ENCODE measurements at regions not wholly inside any gene's neighbourhood (a gene's known extent, or its start where the extent isn't known, plus 50 kb on each side); places are given as distances from the start of the nearest gene placed in this dataset.

DNA sequence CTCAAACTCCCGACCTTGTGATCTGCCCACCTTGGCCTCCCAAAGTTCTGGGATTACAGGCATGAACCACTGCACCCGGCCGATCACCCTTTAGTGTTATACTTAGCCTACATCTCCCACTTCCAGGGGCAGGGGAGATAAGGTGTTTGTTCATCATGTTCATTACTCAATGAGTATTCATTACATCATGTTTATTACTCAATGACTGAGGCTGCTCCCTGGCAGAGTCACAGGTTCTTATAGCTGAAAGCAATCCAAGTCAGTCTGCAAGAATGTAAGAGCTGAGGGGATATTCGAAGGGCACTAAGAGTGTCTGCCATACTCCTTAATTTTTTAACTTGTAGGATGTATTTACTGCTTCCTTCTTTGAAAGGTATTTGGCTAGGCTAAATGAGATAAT, 214.2 kb downstream of the SPATA31D1 start:
- H3K9ac ChIP-seq (ENCODE audit: low read length), result no peak overlapping the region
- no peaks in the 10 kb centered on the region for H3K4me1 ChIP-seq (ENCODE audit: control insufficient read depth in 2 of 2, insufficient read depth in 2 of 2, low read length in 2 of 2)
- intact Hi-C loops (cut with micrococcal nuclease), result no loop called here
- no peaks in the 10 kb centered on the region for H4K20me1 ChIP-seq (ENCODE audit: control insufficient read depth, insufficient read depth, low read length, poor library complexity, severe bottlenecking)
- ATAC-seq (ENCODE audit: low read depth), result no peak
- H3K27me3 Mint-ChIP-seq, result no peaks in the 10 kb centered on the region
- H3K4me1 Mint-ChIP-seq, result peaks cover 17% of the 10 kb centered on the region
- H3K4me3 ChIP-seq (ENCODE audit: control extremely low read depth in 1 of 5, extremely low read depth in 1 of 5, insufficient read depth in 1 of 5, low read depth in 2 of 5, low read length in 4 of 5), result no peak overlapping the region
- H3K4me2 ChIP-seq (replicated peaks; ENCODE audit: low read depth, low read length, poor library complexity, severe bottlenecking), result no peak overlapping the region
- 80% methylated on average over 1 of the region's 4 CpGs for whole genome bisulfite sequencing (ENCODE audit: insufficient coverage)
- H2AFZ ChIP-seq (ENCODE audit: insufficient read depth, low read depth, low read length, poor library complexity, severe bottlenecking), result no peak overlapping the region
- ChIA-PET POLR2A (no interaction called here), CTCF (no interaction called here)
- H3K9me3 ChIP-seq (ENCODE audit: control extremely low read depth in 1 of 3, control insufficient read depth in 2 of 3, insufficient read depth in 1 of 3, low read length in 2 of 3), result no peaks in the 10 kb centered on the region
- no peak for DNase-seq
- no peaks in the 10 kb centered on the region for H3K9me3 Mint-ChIP-seq (ENCODE audit: insufficient read depth)
- no peak overlapping the region for H3K4me3 Mint-ChIP-seq
- no peaks in the 10 kb centered on the region for H3K79me2 ChIP-seq (ENCODE audit: control insufficient read depth, insufficient read depth, low read length)
- no peak overlapping the region for H3K27ac Mint-ChIP-seq
- H3K27ac ChIP-seq (ENCODE audit: low read length in 2 of 2), result no peak overlapping the region
- no peaks in the 10 kb centered on the region for H3K36me3 ChIP-seq (replicated peaks in 1 of 2; ENCODE audit: control extremely low read depth in 1 of 2, control insufficient read depth in 1 of 2, extremely low read depth in 1 of 2, insufficient read depth in 2 of 2, low read length in 1 of 2)
- TF ChIP-seq EZH2 (IDR thresholded peaks at IDR 0.05; ENCODE audit: borderline replicate concordance, insufficient read depth, low read depth, low read length, poor library complexity, severe bottlenecking), result no peak
- TF ChIP-seq, protein P1, sequence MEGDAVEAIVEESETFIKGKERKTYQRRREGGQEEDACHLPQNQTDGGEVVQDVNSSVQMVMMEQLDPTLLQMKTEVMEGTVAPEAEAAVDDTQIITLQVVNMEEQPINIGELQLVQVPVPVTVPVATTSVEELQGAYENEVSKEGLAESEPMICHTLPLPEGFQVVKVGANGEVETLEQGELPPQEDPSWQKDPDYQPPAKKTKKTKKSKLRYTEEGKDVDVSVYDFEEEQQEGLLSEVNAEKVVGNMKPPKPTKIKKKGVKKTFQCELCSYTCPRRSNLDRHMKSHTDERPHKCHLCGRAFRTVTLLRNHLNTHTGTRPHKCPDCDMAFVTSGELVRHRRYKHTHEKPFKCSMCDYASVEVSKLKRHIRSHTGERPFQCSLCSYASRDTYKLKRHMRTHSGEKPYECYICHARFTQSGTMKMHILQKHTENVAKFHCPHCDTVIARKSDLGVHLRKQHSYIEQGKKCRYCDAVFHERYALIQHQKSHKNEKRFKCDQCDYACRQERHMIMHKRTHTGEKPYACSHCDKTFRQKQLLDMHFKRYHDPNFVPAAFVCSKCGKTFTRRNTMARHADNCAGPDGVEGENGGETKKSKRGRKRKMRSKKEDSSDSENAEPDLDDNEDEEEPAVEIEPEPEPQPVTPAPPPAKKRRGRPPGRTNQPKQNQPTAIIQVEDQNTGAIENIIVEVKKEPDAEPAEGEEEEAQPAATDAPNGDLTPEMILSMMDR (IDR thresholded peaks at IDR 0.05), result no peak
- no peaks in the 10 kb centered on the region for H3K27me3 ChIP-seq (replicated peaks in 1 of 4; ENCODE audit: control extremely low read depth in 1 of 4, control insufficient read depth in 3 of 4, insufficient read depth in 4 of 4, low read length in 3 of 4)

DNA sequence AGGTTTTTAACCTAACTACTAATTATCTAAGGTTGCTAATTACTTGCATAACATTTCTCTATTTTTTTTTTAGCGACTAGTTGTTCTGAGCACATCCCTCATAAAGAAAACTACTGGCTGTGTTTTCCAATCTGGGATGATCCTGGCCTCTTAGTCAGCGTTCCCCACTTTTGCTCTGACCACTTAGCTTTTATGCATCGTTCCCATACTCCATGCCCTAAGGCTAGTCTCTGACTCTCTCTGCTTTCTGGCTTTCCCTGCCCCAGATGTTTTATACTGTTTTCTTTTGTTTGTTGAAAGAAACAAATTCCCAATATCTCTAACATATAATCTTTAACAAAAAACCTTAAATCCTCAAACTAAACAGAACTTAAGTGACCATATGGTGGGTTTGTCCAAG, 217.9 kb downstream of the SPATA31D1 start:
- intact Hi-C loops (cut with micrococcal nuclease), result no loop called here
- no peaks in the 10 kb centered on the region for H3K27me3 Mint-ChIP-seq
- peaks cover 28% of the 10 kb centered on the region for H3K4me1 Mint-ChIP-seq
- 100% methylated on average over 2 of the region's 3 CpGs for WGBS (ENCODE audit: insufficient coverage)
- CTCF ChIA-PET, result no interaction called here
- TF ChIP-seq, protein P1 (IDR thresholded peaks at IDR 0.05), result no peak
- no peak for TF ChIP-seq EZH2 (IDR thresholded peaks at IDR 0.05; ENCODE audit: borderline replicate concordance, insufficient read depth, low read depth, low read length, poor library complexity, severe bottlenecking)
- Histone ChIP-seq H3K9ac (ENCODE audit: low read length) (no peak overlapping the region), H3K79me2 (ENCODE audit: control insufficient read depth, insufficient read depth, low read length) (no peaks in the 10 kb centered on the region), H3K27ac (ENCODE audit: low read length in 2 of 2) (no peak overlapping the region), H3K27me3 (replicated peaks in 1 of 4; ENCODE audit: control extremely low read depth in 1 of 4, control insufficient read depth in 3 of 4, insufficient read depth in 4 of 4, low read length in 3 of 4) (no peaks in the 10 kb centered on the region), H3K9me3 (ENCODE audit: control extremely low read depth in 1 of 3, control insufficient read depth in 2 of 3, insufficient read depth in 1 of 3, low read length in 2 of 3) (peaks cover 0 to 8% (median 4%) of the 10 kb centered on the region in 3 donors), H3K36me3 (replicated peaks in 1 of 2; ENCODE audit: control extremely low read depth in 1 of 2, control insufficient read depth in 1 of 2, extremely low read depth in 1 of 2, insufficient read depth in 2 of 2, low read length in 1 of 2) (no peaks in the 10 kb centered on the region), H2AFZ (ENCODE audit: insufficient read depth, low read depth, low read length, poor library complexity, severe bottlenecking) (no peak overlapping the region), H3K4me1 (ENCODE audit: control insufficient read depth in 2 of 2, insufficient read depth in 2 of 2, low read length in 2 of 2) (peaks cover 7 to 12% of the 10 kb centered on the region in 2 donors), H4K20me1 (ENCODE audit: control insufficient read depth, insufficient read depth, low read length, poor library complexity, severe bottlenecking) (no peaks in the 10 kb centered on the region), H3K4me2 (replicated peaks; ENCODE audit: low read depth, low read length, poor library complexity, severe bottlenecking) (no peak overlapping the region), H3K4me3 (ENCODE audit: control extremely low read depth in 1 of 5, extremely low read depth in 1 of 5, insufficient read depth in 1 of 5, low read depth in 2 of 5, low read length in 4 of 5) (no peak overlapping the region)
- H3K4me3 Mint-ChIP-seq, result no peak overlapping the region
- no peak for ATAC-seq (ENCODE audit: low read depth)
- DNase-seq, result no peak
- H3K9me3 Mint-ChIP-seq (ENCODE audit: insufficient read depth), result peaks cover 4% of the 10 kb centered on the region
- POLR2A ChIA-PET, result no interaction called here
- H3K27ac Mint-ChIP-seq, result no peak overlapping the region
